ENCODE measurements at regions not wholly inside any gene's neighbourhood (a gene's known extent, or its start where the extent isn't known, plus 50 kb on each side); places are given as distances from the start of the nearest gene placed in this dataset.
"Not testable (repeated sequence)": the region's sequence is repeated elsewhere in the genome, so short reads cannot be mapped to it uniquely, and the experiment has no call there.

DNA sequence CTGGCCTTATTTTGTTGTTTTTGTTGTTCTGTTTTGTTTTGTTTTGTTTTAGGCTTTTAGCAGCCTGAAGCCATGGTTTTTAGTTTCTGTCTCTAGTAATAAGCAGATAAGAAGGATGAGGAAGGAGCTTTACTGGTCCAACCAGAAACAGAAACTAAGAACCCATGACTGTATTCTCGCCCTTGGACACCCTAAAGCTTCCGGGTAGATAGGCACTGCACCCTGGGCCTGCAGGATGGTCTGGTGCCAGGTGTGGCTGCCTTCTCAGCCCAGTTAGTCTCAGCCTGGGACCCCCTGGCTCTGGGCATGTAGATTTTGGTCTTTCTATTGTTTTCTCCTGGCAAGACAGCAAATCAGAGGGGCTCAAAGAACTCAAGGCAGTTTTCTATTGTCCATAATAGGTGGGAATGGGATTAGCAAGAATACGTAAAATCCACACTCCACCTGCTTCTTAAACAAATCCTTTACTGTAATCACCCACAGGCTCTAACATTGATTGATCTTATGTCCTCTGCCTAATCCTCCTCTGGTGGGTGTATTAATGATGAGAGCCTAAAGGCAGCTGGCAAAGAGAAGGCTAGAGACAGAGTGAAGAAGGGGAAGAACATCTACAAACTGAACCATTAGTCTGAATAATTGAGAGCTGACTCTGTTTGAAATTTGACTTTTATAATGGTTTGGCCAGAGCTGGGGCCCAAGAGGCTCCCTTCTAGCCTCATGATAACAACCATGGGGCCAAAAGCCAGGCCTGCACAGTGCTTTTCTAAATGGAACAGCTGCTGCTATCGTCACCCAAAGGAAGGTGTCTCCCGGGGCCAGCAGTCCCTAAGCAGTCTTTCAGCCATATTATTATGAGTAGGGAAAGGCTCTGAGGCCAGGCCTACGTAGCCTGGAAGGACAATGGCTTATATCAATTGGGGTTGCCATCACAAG lies 106.8 kb upstream of the ATP1A1 start:
- no peak for DNase-seq

DNA sequence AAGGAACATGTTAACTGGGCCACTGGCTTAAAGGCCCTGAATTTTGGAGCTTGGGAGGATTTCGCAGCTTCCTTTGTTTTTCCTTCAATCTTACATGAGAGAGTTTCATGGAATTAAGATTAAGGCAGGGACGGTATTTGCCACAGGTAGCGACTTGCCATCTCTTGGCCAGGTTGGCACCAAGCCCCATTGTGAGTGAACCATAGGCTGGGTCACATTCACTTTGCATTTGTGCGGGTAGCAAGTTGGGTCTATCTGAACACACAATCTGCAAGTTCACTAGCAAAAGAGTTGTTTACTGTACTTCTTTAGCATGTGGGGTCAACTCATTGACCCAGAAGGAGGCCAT lies 106.2 kb upstream of the ATP1A1 start:
- DNase-seq: no peak

DNA sequence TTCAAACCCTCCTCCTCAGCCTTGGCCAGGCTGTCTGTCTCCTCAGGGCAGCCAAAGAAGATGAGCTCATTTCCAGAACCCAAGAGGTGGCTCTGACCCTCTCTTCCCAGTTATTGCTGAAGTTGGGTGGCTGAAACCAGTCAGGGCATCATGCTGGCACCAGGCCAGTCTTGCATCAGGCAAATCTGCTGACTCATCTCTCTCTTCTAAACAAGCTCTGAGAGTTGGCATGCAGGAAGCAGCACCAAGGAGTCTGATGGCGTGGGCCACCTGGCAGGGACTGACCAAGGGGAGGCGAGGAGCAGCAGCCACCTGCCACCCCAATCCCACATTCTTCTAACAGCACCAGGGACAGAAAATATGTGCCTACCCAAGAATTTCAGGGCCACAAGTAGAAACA lies 104.8 kb upstream of the ATP1A1 start:
- DNase-seq: peak; percentile 8

DNA sequence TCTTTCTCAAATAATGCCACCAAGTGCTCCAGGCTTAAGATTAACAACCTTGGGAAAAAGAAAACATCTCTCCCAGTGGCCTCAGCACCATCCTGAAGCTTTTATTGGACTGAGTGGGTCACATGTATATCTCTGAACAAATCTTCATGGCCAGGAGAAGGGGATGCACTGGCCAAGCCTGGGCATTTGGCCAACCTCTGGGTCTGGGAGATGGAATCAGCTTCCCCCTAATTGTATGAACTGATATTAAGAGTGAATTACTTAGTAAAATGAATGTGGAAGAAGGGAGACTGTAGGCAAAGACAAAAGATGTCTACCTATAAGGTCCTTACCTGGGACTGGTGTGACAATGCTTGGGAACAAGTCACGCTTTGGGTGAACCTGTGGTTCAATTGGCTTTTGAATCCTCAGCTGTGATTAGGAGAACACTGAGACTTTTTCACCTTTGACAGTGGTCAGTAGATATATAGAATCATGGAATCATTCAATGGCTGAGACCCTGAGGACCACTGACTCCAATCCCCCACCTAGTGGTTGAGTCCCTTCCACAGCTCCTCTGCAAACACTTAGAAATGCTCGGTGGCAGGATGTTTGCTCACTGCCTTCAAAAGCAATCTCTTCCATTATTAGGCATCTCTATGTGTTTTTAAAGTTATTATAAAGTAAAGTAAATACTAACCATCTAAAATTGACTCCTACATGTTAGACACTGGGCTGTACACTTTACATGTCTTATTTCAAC lies 102.6 kb upstream of the ATP1A1 start:
- DNase-seq: no peak

DNA sequence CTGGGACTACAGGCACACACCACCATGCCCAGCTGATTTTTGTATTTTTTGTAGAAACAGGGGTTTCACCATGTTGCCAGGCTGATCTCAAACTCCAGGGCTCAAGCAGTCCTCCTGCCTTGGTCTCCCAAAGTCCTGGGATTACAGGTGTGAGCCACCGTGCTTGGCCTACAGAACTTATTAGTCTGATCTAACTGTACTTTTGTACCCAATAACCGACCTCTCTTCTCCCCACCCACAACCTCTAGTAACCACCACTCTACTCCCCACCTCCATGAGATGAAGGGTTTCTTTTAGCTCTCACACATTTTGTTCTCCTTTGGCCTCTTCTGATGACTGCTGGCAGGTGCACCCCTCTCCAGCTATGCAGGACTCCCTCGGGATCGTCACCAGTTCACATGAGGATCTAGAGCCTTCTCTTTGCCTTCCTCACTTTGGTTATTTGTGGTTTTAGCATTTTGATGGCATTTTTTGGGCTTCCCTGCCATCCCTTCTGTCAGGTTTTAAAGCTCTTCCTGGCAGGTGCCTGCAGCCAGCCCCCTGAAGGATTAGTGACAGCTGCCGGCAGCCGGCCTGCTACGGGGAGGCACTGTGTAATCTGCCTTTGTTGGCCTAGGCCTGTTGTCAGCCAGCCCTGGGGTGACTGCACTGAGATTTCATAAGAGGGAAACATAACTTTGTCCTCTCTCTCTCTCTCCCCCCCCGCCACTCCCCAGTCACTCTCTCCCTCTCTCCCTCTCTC lies 99.8 kb upstream of the ATP1A1 start:
- no peak for DNase-seq

DNA sequence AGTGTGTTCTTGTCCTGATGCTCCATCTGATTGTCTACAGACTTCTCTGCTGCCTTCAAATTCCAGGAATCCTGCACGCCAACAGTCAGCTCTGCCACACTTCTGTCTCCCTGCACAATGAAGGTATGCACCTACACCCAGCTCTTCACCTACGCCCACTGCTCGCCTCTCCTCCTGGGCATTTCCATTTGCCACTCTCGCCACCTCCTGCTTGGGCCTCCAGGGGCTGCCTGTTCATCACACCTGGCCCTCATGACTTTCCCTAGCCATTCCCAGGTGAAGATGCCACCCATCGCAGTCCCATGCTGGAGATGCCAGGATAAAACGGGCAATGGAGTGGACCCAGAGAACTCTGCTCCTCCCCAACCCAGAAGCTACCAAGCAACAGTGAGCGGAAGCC lies 96.5 kb upstream of the ATP1A1 start:
- DNase-seq: no peak

DNA sequence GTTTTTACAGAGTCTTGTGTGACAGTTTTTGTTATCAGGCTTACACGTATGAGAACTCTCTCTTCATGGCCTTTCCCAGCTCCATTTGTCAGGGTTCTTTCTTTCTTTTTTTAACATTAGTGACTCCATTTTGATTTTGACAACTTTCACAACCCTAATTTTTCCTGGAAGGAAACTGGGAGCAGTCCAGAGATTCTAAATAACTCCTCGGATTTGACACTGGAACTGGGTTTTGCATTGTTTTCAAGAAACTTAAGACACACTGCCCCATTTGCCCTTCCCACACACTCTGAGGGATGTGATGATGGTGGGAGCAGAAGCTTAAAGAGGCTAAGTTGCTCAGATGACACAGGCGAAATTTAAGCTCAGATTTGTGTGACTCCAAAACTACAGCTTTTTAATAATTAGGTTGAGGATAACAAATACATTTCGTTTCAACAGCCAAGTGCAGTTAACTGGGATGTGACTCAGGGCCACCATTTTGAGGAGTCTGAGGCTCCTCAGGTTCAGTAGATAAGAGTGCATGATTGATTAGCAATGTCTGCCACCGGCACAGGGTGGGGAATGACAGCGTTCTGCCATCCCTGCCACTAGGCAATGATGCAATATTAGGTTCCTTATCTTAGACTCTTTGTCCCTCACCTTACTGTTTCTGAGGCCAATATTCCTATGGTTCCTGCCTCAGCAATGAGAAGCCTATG lies 95.1 kb upstream of the ATP1A1 start:
- DNase-seq: no peak

DNA sequence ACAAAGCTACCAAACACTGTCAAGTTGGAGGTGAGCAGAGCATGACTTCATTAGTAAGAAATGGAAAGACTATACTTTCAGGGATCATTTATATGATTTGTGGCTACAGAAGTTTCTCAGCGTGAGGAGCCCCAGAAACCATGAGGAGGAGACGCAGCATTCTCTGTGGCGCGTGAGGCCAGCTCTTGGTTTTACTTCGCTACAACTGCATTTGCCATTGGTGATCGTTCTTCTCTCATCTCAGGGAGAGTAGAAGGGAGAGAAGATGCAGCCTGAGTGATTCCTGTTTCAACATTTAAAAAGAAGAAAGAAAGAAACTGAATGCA lies 94.5 kb upstream of the ATP1A1 start:
- no peak for DNase-seq

DNA sequence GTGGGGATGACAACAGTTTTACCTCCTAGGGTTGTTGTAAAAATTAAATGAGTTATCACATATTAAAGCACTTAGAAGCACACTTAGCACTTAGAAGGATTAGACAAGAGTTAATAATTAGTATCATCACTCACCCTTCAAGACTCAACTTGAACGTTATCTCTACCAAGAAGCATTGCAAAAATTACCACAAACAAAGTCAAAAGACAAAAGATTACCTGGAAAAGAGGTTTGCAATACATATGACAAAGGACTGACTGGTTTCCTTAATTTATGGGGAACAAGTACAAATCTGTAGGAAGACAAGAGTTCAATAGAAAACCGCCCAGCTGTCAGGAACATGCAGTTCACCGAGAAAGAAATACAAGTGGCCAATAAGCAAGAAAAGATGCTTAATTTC lies 93.3 kb upstream of the ATP1A1 start:
- DNase-seq: no peak

DNA sequence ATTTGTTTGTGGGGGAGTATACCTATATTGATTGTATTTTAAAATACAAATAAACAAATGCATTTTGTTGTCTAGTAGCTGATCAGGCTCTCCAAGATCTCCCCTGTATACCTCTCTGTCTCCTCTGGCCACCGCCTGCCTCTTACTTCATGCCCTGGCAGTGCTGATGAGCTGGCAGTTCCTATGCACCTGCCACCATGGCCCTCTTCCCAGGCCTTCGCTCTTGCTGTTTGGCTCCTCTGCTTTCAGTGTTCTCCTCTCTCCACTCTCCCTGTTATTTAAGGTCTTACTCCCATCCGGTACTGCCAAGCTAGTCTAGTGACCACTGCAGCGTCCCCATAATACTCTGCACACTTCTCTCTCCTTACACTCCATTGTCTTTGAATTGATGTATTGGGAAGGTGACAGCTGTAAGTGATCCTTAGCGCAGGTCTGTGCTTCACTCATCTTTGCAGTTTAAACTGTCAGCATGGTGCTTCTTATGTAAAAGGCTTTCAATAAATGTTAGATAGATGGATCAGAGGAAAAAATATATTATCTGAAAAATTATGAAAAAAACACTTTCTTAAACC lies 88.1 kb upstream of the ATP1A1 start:
- no peak for DNase-seq

DNA sequence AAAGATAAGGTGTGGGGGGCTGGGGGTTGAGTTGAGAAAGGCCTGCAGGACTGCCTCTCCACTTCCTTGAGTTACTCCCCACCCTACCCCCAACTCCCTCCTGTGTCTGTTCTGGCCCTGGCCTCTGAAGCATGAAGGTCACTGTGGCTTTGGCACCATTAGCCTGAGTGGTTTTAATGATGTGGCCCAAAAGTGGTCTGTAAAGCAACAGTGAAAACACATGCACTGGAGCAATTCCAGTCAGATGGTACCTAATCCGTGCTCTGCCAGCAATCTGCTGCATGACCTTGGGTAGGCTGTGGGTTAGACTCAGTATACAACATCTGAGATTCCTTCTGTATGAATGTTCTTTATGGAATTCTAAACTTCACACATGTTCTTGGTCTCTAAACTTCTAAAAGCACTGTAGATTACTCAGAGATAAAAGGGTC lies 86.5 kb upstream of the ATP1A1 start:
- DNase-seq: peak; percentile 3

DNA sequence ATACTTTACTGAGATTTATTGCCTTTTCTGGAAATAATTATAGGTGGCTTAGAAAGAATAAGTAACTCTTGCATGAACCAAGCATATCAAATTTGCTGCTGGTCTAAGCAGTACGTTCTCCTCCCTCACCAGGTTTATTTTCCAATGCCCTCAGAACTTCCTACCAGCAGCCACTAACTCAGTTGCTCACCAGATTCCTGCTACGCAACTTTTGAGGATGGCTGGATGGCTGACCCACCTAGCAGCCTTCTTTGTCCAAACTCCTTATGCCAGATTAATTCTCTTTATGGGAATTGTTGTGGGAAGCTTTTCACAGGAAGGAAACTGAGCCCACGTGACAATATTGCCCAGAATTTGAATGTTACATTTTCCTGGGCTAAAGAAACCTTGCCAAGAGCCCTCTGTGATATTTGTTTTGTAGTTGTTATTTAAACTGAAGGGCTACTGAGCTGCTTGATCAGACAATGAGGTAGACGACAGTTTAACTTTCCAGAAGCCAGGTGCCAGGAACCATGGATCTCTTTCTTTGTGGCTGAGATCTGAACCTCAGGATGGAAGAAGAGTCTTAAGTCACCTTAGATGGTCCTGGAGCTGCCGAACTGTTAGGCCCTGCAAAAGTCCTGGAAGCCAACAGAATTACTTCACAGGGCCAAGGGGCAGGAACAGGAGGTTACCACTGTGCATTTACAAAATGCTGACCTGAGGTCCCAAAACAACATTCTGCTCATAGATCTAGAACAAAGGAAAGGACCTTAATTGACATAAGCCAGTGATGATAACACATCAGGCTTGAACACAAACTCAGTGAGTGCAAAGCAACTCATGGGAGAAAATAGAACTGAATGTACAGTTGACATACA lies 85.5 kb upstream of the ATP1A1 start:
- no peak for DNase-seq

DNA sequence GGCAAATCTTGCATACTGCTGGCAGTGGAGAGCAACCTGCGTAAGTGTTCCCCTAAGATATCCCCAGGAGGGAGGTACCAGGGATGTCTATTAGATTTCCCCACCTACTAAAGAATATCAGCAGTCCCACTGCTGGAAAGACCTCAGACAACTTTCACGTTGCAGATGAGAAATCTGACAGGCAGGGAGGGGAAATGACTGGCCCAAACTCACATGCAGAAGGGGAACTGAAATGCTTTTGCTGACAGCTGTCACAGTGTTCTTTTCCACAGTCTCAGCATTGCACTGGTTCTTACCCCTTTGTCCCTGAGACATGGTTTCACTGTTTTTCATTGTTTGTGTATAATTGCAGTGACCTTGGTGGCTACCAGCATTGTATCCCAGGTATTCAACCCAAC lies 84.8 kb upstream of the ATP1A1 start:
- no peak for DNase-seq

DNA sequence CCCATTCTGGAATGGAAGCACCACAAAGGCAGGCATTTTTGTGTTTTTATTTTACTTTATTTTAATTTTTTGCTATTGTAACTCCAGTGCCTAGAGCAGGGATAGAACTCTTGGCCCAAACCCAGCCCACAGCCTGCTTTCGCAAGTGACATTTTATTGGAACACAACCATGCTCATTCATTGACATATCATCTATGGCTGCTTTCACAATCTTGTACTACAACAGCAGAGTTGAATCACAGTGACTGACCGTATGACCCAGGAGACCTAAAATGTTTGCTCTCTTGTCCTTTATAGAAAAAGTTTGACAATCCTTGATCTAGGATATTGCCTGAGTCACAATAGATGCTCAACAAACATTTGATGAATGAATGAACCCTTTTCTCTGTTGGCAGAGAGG lies 83.9 kb upstream of the ATP1A1 start:
- no peak for DNase-seq

DNA sequence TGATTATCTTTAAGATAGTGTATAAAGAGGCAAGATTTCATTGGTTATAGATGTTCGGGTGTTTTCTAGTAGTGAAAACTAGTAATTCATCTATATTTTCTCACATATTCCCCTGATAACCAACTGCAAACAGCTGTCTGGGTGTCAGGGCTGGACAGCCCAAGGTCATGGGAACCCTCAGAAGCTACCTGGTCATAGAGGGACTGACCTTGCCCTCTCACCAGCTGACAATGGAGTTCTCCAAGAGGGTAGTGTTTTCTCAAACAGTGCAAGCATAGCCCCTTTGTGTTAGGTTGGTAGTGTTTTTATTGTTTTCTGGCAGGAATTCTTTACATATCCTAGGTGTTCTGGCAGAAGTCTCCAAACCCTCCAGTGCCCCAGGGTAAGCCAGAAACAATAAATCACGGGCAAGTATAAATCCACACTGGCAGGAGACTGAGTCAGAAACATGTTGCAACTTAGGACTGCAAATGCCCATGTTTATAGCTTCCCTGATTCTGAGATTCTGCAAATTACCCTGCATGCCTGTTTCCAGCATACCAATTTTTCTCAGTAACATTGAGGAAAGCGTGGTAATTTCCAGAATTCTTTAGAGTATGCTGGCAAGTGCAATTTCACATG lies 82.8 kb upstream of the ATP1A1 start:
- DNase-seq: no peak

DNA sequence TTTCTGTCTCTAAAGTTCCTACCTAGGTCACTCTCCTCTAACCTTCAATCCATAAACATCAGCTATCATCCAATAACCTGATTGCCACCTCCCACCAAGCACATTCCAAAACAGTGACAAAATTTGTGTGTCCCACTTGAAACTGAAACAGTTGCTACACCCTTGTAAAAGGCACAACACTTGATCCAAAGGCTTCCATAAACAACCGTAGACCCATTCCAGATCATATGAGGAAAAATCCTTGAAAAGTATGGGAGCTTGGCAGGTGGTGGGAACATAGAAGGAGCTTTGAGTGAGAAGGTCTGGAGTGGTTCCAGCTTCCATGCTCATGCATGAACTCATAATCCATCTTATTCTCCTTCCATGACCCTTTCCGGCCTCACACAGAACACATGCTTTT lies 82.0 kb upstream of the ATP1A1 start:
- no peak for DNase-seq

DNA sequence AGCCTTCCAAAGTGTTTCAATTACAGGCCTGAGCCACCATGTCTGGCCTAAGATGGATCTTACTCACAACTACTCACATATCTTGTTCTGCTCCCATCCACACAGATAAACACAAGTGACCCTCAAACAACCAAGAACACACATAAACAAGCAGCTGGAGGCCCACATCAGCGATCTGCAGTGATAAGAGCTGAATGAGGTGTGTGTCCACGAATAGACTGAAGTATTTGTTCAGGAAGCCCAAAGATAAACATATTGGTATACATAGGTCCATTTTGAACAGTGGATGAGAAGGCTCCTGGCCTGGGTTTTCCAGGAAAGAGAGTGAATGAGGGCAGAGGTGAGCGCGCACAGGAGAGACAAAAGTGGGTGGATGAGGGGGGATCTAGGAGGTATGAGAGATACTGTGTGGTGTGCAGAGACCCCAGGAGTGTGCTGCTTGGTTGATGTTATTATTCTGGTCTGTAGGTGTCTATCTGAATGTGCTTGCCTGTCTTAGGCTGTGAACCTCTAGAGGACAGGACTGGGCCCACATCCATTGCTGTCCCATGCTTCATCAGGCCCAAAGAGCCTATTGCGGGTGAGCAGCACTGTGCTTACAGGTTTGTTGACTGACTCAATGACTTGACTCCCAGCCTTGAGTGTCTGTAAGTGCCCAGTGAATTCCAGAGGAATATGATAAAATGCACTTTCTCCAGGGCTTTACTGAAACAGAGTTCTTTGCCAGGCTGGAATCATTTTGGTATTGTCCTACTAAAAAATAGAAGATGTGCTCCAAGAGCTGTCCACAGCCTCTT lies 79.9 kb upstream of the ATP1A1 start:
- no peak for DNase-seq

DNA sequence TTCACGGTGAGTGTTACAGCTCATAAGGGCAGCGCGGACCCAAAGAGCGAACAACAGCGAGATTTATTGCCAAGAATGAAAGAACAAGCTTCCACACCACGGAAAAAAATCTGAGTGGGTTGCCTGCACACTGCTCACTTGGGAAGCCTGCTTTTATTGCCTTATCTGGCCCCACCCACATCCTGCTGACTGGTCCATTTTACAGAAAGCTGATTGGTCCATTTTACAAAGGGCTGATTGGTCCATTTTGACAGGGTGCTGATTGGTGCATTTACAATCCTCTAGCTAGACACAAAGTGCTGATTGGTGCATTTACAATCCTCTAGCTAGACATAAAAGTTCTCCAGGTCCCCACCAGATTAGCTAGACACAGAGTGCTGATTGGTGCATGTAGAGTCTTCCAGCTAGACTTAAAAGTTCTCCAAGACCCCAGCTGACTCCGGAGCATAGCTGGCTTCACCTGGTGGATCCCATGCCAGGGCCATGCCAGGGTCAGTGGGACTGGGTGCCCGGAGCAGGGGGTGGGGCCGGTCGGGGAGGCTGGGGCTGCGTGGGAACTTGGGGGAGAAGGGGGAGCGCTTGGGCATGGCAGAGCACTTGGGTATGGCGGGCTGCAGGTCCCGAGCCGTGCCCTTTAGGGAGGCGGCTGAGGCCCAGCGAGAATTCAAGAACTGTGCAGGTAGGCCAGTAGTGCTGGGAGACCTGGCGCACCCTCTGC lies 75.4 kb upstream of the ATP1A1 start:
- DNase-seq: no peak

DNA sequence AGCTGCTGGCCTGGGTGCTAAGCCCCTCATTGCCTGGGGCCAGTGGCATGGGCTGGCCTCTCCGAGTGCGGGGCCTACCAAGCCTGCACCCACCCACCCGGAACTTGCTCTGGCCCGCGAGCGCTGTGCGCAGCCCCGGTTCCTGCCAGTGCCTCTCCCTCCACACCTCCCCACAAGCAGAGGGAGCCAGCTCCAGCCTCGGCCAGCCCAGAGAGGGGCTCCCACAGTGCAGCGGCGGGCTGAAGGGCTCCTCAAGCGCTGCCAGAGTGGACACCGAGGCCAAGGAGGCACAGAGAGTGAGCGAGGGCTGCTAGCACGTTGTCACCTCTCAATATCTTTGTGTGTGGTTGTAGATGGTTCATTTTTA lies 74.8 kb upstream of the ATP1A1 start:
- DNase-seq: not testable (repeated sequence)

DNA sequence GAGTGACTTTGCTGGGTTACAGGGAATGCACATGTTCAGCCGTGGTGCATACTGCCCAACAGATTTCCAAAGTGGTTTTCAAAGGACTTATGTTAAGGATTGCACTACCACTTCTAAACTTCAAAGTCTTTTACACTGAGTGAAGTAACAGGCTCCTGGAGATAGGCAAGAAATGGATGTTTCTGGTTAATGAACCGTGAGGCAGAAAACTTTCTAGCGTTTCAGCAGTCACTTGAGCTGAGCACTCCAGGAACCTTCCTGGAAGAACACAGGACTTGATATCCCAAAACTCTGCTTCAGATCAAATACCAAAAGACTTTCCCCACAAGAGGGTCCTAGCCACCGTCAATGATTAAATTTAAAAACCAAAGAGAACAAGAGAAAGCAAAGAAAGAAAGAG lies 74.3 kb upstream of the ATP1A1 start:
- no peak for DNase-seq

Measured in fibroblast of skin of scalp (primary cell).